PC-3 (cell line): ENCODE measurements at regions not wholly inside any gene's neighbourhood (a gene's known extent, or its start where the extent isn't known, plus 50 kb on each side); places are given as distances from the start of the nearest gene placed in this dataset.

Source experiments
- CTCF ChIP-seq: fragments of 300-600 bp; sonication (generic); conservative IDR thresholded peaks from 2 replicates; pipeline ENCODE4 v1.5.1; 2017; ENCODE audit warnings: antibody characterized with exemption, low read depth, mild to moderate bottlenecking, low read length
- EZH2 ChIP-seq: fragments of 300-600 bp; sonication (generic); IDR thresholded peaks from one replicate; pipeline ENCODE4 v1.6.1; 2017; ENCODE audit warnings: antibody characterized with exemption, mild to moderate bottlenecking, low read length; ENCODE audit not compliant: unreplicated experiment
- EZH2phosphoT487 ChIP-seq: fragments of 300-600 bp; sonication (generic); IDR thresholded peaks from 2 replicates; pipeline ENCODE4 v1.6.1; 2018; ENCODE audit warnings: mild to moderate bottlenecking, antibody characterized with exemption, low read length, borderline replicate concordance

GRCh38 chr6:168192901-168193815 lies 114.1 kb upstream of the FRMD1 start:
- TF ChIP-seq CTCF (no peak), EZH2phosphoT487 (no peak), EZH2 (no peak)
